ENCODE measurements at regions not wholly inside any gene's neighbourhood (a gene's known extent, or its start where the extent isn't known, plus 50 kb on each side); places are given as distances from the start of the nearest gene placed in this dataset.

DNA sequence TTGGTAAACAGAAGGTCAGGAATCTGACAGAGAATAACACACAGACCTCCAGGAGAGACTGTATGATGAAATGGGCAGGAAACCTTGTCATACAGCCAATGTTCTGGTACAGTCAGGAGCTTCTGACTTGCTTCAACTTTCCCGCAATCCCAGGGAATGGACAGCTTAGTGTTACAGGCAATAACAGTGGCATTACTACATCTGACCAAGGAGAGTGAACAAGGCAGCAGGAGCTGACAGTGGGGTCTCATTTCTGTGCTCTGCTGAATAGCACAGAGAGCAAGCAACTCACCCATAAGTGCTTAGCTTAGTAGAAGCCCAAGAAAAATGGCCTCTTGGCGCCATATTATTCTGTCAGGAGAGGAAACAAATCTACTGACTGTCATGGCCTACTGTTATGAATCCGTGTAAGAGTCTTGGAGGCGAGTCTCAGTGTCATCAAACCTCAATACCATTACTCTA is 186.2 kb upstream of the MTPN start:
- Histone ChIP-seq H3K27ac (ENCODE audit: low read length) (no peak overlapping the region), H3K36me3 (ENCODE audit: control insufficient read depth in 2 of 2, insufficient read depth in 2 of 2, low read length in 2 of 2) (no peaks in the 10 kb centered on the region), H3K4me1 (ENCODE audit: control insufficient read depth, insufficient read depth, low read length) (no peaks in the 10 kb centered on the region), H3K9me3 (ENCODE audit: control insufficient read depth in 2 of 2, low read length in 2 of 2) (no peaks in the 10 kb centered on the region), H3K27me3 (ENCODE audit: control insufficient read depth in 1 of 2, insufficient read depth in 2 of 2, low read length in 2 of 2) (no peaks in the 10 kb centered on the region), H3K4me3 (ENCODE audit: low read length in 2 of 2) (no peak overlapping the region), H3K9ac (ENCODE audit: low read length in 2 of 2) (no peak overlapping the region)

DNA sequence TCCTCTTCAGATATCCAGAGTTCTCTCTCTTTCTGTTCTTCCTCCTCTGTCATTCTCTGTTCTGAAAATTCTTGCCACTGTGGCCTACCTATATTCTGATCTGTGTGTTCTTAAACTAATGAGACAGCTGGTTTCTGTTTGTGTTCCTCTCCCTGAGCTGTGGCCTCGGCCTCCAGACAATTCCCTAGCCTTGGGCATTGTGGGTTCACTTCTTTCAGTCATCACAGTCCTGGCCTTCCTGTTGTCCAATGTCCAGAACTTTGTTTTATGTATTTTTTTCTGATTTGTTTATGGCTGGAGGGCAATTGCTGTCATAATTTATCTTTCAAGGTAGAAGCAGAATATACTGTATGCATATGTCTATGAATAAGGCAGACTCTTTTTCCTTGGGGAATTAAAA is 173.2 kb upstream of the MTPN start:
- Histone ChIP-seq H3K36me3 (ENCODE audit: control insufficient read depth in 2 of 2, insufficient read depth in 2 of 2, low read length in 2 of 2) (no peaks in the 10 kb centered on the region), H3K4me3 (ENCODE audit: low read length in 2 of 2) (no peak overlapping the region), H3K27ac (ENCODE audit: low read length) (no peak overlapping the region), H3K9me3 (ENCODE audit: control insufficient read depth in 2 of 2, low read length in 2 of 2) (no peaks in the 10 kb centered on the region), H3K27me3 (ENCODE audit: control insufficient read depth in 1 of 2, insufficient read depth in 2 of 2, low read length in 2 of 2) (no peaks in the 10 kb centered on the region), H3K4me1 (ENCODE audit: control insufficient read depth, insufficient read depth, low read length) (no peaks in the 10 kb centered on the region), H3K9ac (ENCODE audit: low read length in 2 of 2) (no peak overlapping the region)

DNA sequence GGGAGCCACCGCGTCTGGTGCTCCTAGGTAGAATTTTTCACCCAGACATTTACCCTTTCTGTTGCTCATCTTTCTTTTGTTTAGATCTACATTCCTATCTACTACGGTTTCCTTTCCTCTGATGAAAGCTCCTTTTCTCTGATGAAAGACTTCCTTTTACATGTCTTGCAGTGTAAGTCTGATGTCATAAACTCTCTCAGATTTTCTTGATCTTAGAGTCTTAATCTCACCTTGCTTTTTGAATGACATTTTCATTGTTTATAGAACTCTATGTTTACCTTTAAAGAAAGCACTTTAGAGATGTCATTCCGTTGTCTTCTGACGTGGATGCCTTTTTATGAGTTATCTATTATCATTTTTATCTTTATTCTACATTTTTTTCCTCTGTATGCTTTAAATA is 171.8 kb upstream of the MTPN start:
- Histone ChIP-seq H3K4me1 (ENCODE audit: control insufficient read depth, insufficient read depth, low read length) (no peaks in the 10 kb centered on the region), H3K36me3 (ENCODE audit: control insufficient read depth in 2 of 2, insufficient read depth in 2 of 2, low read length in 2 of 2) (no peaks in the 10 kb centered on the region), H3K9me3 (ENCODE audit: control insufficient read depth in 2 of 2, low read length in 2 of 2) (no peaks in the 10 kb centered on the region), H3K27me3 (ENCODE audit: control insufficient read depth in 1 of 2, insufficient read depth in 2 of 2, low read length in 2 of 2) (no peaks in the 10 kb centered on the region), H3K9ac (ENCODE audit: low read length in 2 of 2) (no peak overlapping the region), H3K4me3 (ENCODE audit: low read length in 2 of 2) (no peak overlapping the region), H3K27ac (ENCODE audit: low read length) (no peak overlapping the region)

DNA sequence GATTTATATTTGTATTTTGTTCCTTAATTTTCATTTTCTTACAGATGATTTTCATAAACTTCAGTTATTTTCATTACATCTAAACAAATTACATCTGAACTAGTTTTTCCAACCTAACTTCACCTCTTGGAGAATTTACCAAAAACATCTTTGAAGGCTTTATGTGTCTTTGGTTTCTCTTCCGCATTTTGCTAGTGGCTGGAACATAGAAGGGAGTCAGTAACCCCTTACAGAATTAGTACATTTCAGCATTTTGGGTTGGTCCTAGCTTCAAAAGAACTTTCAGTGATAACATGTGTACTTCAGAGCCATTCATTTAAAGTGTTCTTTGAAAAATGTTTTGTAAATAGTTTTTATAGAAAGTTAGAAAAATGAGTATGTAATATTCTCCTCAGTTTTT is 169.8 kb upstream of the MTPN start:
- H3K9me3 ChIP-seq (ENCODE audit: control insufficient read depth in 2 of 2, low read length in 2 of 2), result no peaks in the 10 kb centered on the region
- H3K4me1 ChIP-seq (ENCODE audit: control insufficient read depth, insufficient read depth, low read length), result no peaks in the 10 kb centered on the region
- no peak overlapping the region for H3K4me3 ChIP-seq (ENCODE audit: low read length in 2 of 2)
- no peaks in the 10 kb centered on the region for H3K27me3 ChIP-seq (ENCODE audit: control insufficient read depth in 1 of 2, insufficient read depth in 2 of 2, low read length in 2 of 2)
- no peaks in the 10 kb centered on the region for H3K36me3 ChIP-seq (ENCODE audit: control insufficient read depth in 2 of 2, insufficient read depth in 2 of 2, low read length in 2 of 2)
- H3K27ac ChIP-seq (ENCODE audit: low read length), result no peak overlapping the region
- H3K9ac ChIP-seq (ENCODE audit: low read length in 2 of 2), result no peak overlapping the region

GRCh38 chr7:136144182-136144581 is 167.0 kb upstream of the MTPN start:
- no peaks in the 10 kb centered on the region for H3K9me3 ChIP-seq (ENCODE audit: control insufficient read depth in 2 of 2, low read length in 2 of 2)
- H3K36me3 ChIP-seq (ENCODE audit: control insufficient read depth in 2 of 2, insufficient read depth in 2 of 2, low read length in 2 of 2), result no peaks in the 10 kb centered on the region
- H3K4me1 ChIP-seq (ENCODE audit: control insufficient read depth, insufficient read depth, low read length), result no peaks in the 10 kb centered on the region
- H3K4me3 ChIP-seq (ENCODE audit: low read length in 2 of 2), result no peak overlapping the region
- H3K27ac ChIP-seq (ENCODE audit: low read length), result no peak overlapping the region
- H3K27me3 ChIP-seq (ENCODE audit: control insufficient read depth in 1 of 2, insufficient read depth in 2 of 2, low read length in 2 of 2), result no peaks in the 10 kb centered on the region
- no peak overlapping the region for H3K9ac ChIP-seq (ENCODE audit: low read length in 2 of 2)

- Histone ChIP-seq H3K27ac (ENCODE audit: low read length) (no peak overlapping the region), H3K36me3 (ENCODE audit: control insufficient read depth in 2 of 2, insufficient read depth in 2 of 2, low read length in 2 of 2) (no peaks in the 10 kb centered on the region), H3K4me3 (ENCODE audit: low read length in 2 of 2) (no peak overlapping the region), H3K9me3 (ENCODE audit: control insufficient read depth in 2 of 2, low read length in 2 of 2) (no peaks in the 10 kb centered on the region), H3K27me3 (ENCODE audit: control insufficient read depth in 1 of 2, insufficient read depth in 2 of 2, low read length in 2 of 2) (no peaks in the 10 kb centered on the region), H3K4me1 (ENCODE audit: control insufficient read depth, insufficient read depth, low read length) (no peaks in the 10 kb centered on the region), H3K9ac (ENCODE audit: low read length in 2 of 2) (no peak overlapping the region)
These were observed 166.1 kb upstream of the MTPN start for GRCh38 chr7:136143271-136143670.

GRCh38 chr7:136142583-136142982 is 165.4 kb upstream of the MTPN start:
- Histone ChIP-seq H3K9me3 (ENCODE audit: control insufficient read depth in 2 of 2, low read length in 2 of 2) (no peaks in the 10 kb centered on the region), H3K9ac (ENCODE audit: low read length in 2 of 2) (no peak overlapping the region), H3K27me3 (ENCODE audit: control insufficient read depth in 1 of 2, insufficient read depth in 2 of 2, low read length in 2 of 2) (no peaks in the 10 kb centered on the region), H3K4me3 (ENCODE audit: low read length in 2 of 2) (no peak overlapping the region), H3K27ac (ENCODE audit: low read length) (no peak overlapping the region), H3K4me1 (ENCODE audit: control insufficient read depth, insufficient read depth, low read length) (no peaks in the 10 kb centered on the region), H3K36me3 (ENCODE audit: control insufficient read depth in 2 of 2, insufficient read depth in 2 of 2, low read length in 2 of 2) (no peaks in the 10 kb centered on the region)

- no peak overlapping the region for H3K4me3 ChIP-seq (ENCODE audit: low read length in 2 of 2)
- no peaks in the 10 kb centered on the region for H3K36me3 ChIP-seq (ENCODE audit: control insufficient read depth in 2 of 2, insufficient read depth in 2 of 2, low read length in 2 of 2)
- H3K27me3 ChIP-seq (ENCODE audit: control insufficient read depth in 1 of 2, insufficient read depth in 2 of 2, low read length in 2 of 2), result no peaks in the 10 kb centered on the region
- no peak overlapping the region for H3K27ac ChIP-seq (ENCODE audit: low read length)
- no peaks in the 10 kb centered on the region for H3K4me1 ChIP-seq (ENCODE audit: control insufficient read depth, insufficient read depth, low read length)
- H3K9ac ChIP-seq (ENCODE audit: low read length in 2 of 2), result no peak overlapping the region
- no peaks in the 10 kb centered on the region for H3K9me3 ChIP-seq (ENCODE audit: control insufficient read depth in 2 of 2, low read length in 2 of 2)
These were observed 163.3 kb upstream of the MTPN start for GRCh38 chr7:136140469-136140868.

GRCh38 chr7:136139417-136139816 is 162.3 kb upstream of the MTPN start:
- H3K27ac ChIP-seq (ENCODE audit: low read length), result no peak overlapping the region
- H3K4me3 ChIP-seq (ENCODE audit: low read length in 2 of 2), result peak overlapping the region in 1 of 2 donors; percentile 14
- H3K9me3 ChIP-seq (ENCODE audit: control insufficient read depth in 2 of 2, low read length in 2 of 2), result no peaks in the 10 kb centered on the region

GRCh38 chr7:136138991-136139390 is 161.8 kb upstream of the MTPN start:
- H3K4me1 ChIP-seq (ENCODE audit: control insufficient read depth, insufficient read depth, low read length), result no peaks in the 10 kb centered on the region
- H3K27me3 ChIP-seq (ENCODE audit: control insufficient read depth in 1 of 2, insufficient read depth in 2 of 2, low read length in 2 of 2), result no peaks in the 10 kb centered on the region
- no peak overlapping the region for H3K9ac ChIP-seq (ENCODE audit: low read length in 2 of 2)
- H3K4me3 ChIP-seq (ENCODE audit: low read length in 2 of 2), result peak overlapping the region in 1 of 2 donors; percentile 14
- H3K9me3 ChIP-seq (ENCODE audit: control insufficient read depth in 2 of 2, low read length in 2 of 2), result no peaks in the 10 kb centered on the region
- no peaks in the 10 kb centered on the region for H3K36me3 ChIP-seq (ENCODE audit: control insufficient read depth in 2 of 2, insufficient read depth in 2 of 2, low read length in 2 of 2)
- no peak overlapping the region for H3K27ac ChIP-seq (ENCODE audit: low read length)

More at GRCh38 chr7:136139417-136139816, 162.3 kb upstream of the MTPN start:
- H3K36me3 ChIP-seq (ENCODE audit: control insufficient read depth in 2 of 2, insufficient read depth in 2 of 2, low read length in 2 of 2), result no peaks in the 10 kb centered on the region
- no peaks in the 10 kb centered on the region for H3K4me1 ChIP-seq (ENCODE audit: control insufficient read depth, insufficient read depth, low read length)
- H3K9ac ChIP-seq (ENCODE audit: low read length in 2 of 2), result no peak overlapping the region
- H3K27me3 ChIP-seq (ENCODE audit: control insufficient read depth in 1 of 2, insufficient read depth in 2 of 2, low read length in 2 of 2), result no peaks in the 10 kb centered on the region

DNA sequence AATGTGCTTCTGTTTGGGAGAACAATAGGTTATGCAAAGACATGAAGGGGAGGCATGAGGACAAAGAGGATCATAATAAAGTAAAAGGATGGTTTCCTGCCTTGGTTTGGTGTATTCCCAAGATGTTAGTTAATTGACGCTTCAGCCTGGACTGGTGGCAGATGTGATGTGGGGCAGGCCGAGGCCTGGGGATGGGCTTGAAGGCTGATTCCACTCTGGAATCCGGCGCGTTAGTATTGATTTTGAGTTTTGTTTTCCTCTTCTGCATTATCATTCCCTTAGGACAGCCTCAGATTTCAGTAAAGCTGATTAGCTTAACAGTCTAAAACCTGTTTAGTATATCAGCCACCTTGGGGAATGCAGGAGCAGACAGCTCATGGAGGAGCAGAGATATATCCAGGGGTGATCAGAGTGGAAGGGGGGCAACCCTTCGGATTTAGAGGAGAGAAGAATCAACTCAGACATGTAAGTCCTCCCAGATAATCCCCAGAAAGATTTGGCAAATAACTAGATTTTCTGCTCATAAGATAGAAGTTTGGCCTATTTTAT is 159.8 kb upstream of the MTPN start:
- Histone ChIP-seq H3K36me3 (ENCODE audit: control insufficient read depth in 2 of 2, insufficient read depth in 2 of 2, low read length in 2 of 2) (no peaks in the 10 kb centered on the region), H3K9me3 (ENCODE audit: control insufficient read depth in 2 of 2, low read length in 2 of 2) (no peaks in the 10 kb centered on the region), H3K27ac (ENCODE audit: low read length) (no peak overlapping the region), H3K4me3 (ENCODE audit: low read length in 2 of 2) (no peak overlapping the region), H3K27me3 (ENCODE audit: control insufficient read depth in 1 of 2, insufficient read depth in 2 of 2, low read length in 2 of 2) (no peaks in the 10 kb centered on the region), H3K4me1 (ENCODE audit: control insufficient read depth, insufficient read depth, low read length) (no peaks in the 10 kb centered on the region), H3K9ac (ENCODE audit: low read length in 2 of 2) (no peak overlapping the region)

Data from stomach smooth muscle (tissue), 2 donors.